ENCODE measurements at regions not wholly inside any gene's neighbourhood (a gene's known extent, or its start where the extent isn't known, plus 50 kb on each side); places are given as distances from the start of the nearest gene placed in this dataset.

DNA sequence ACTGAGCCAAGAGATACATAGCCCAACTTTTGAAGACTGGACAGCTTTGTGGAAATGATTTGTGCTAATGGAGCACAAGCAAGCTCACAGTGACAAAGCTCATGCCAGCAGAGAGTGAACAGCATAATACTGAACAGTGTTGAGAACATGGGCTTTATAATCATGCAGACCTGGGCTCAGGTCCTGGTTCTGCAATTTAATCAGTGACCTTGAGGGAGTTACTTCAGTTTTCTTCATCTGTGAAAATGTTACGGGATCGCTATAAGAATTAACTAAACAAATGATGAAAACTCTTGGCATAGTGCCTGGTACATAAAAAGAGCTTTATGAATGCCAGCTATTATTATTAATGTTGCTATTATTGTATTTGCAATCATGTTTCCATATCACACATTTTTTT lies 690.5 kb upstream of the LRRN3 start:
- 39% methylated on average over 2 of the region's 2 CpGs for WGBS
- DNase-seq (ENCODE audit: low spot score): no peak

DNA sequence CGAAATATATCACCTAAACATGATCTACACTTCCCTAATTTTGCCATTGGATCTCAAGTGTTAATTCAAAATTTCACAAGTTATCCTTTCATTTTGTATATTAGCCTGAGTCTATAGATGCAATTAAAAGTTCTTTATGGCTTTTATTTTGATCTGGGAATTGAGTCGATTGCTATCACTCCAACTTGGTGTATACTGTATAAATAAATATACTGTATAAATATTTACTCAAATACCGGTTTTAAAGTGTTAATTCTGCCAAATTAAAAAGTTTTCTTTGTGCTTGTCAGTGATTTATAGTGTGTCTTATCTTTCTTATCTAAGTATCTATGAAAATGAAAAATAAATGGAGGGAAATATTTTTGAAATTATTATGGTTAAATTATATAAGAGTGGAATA lies 683.7 kb upstream of the LRRN3 start:
- Histone ChIP-seq H3K4me3 (no peak overlapping the region), H3K36me3 (no peaks in the 10 kb centered on the region), H3K27ac (no peak overlapping the region), H3K27me3 (replicated peaks; ENCODE audit: insufficient read depth) (no peaks in the 10 kb centered on the region), H3K9me3 (no peaks in the 10 kb centered on the region), H3K4me1 (replicated peaks) (no peaks in the 10 kb centered on the region)
- 28% methylated on average over 3 of the region's 3 CpGs for WGBS
- intact Hi-C loops (cut with DNase I): no loop called here
- TF ChIP-seq POLR2AphosphoS5 (IDR thresholded peaks at IDR 0.05) (no peak), POLR2A (IDR thresholded peaks at IDR 0.05) (no peak)
- TF ChIP-seq, protein P1, sequence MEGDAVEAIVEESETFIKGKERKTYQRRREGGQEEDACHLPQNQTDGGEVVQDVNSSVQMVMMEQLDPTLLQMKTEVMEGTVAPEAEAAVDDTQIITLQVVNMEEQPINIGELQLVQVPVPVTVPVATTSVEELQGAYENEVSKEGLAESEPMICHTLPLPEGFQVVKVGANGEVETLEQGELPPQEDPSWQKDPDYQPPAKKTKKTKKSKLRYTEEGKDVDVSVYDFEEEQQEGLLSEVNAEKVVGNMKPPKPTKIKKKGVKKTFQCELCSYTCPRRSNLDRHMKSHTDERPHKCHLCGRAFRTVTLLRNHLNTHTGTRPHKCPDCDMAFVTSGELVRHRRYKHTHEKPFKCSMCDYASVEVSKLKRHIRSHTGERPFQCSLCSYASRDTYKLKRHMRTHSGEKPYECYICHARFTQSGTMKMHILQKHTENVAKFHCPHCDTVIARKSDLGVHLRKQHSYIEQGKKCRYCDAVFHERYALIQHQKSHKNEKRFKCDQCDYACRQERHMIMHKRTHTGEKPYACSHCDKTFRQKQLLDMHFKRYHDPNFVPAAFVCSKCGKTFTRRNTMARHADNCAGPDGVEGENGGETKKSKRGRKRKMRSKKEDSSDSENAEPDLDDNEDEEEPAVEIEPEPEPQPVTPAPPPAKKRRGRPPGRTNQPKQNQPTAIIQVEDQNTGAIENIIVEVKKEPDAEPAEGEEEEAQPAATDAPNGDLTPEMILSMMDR (IDR thresholded peaks at IDR 0.05): no peak
- DNase-seq (ENCODE audit: low spot score): no peak

More for the DNA sequence above, 690.5 kb upstream of the LRRN3 start:
- H3K27ac ChIP-seq: no peak overlapping the region
- no peak overlapping the region for H3K4me3 ChIP-seq
- no peaks in the 10 kb centered on the region for H3K27me3 ChIP-seq (replicated peaks; ENCODE audit: insufficient read depth)
- H3K9me3 ChIP-seq: no peaks in the 10 kb centered on the region
- intact Hi-C loops (cut with DNase I): no loop called here
- TF ChIP-seq POLR2A (IDR thresholded peaks at IDR 0.05) (no peak), POLR2AphosphoS5 (IDR thresholded peaks at IDR 0.05) (no peak)
- TF ChIP-seq, protein P1 (IDR thresholded peaks at IDR 0.05): no peak
- H3K4me1 ChIP-seq (replicated peaks): no peaks in the 10 kb centered on the region
- H3K36me3 ChIP-seq: no peaks in the 10 kb centered on the region

DNA sequence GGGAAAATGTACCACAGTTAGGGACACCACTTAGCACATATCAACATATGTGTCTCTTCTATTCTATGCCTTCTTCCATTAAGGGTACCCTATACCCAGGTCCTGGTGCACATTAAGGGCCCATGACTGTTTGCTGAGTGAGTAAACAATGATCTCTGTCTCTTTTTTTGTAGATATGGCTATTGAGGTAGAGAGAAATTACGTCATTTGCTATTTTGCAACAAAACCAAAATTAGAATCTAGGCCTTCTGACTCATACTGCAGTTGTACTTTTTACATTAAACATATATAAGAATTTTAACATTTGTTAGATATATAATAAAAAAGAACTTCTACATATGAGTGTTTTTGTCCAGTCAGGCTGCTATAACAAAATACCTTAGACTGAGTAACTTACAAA lies 683.2 kb upstream of the LRRN3 start:
- 41% methylated on average over 1 of the region's 1 CpG for WGBS
- intact Hi-C loops (cut with DNase I): no loop called here
- H3K36me3 ChIP-seq: no peaks in the 10 kb centered on the region
- no peaks in the 10 kb centered on the region for H3K9me3 ChIP-seq
- H3K27ac ChIP-seq: no peak overlapping the region
- DNase-seq (ENCODE audit: low spot score): no peak
- H3K27me3 ChIP-seq (replicated peaks; ENCODE audit: insufficient read depth): no peaks in the 10 kb centered on the region
- H3K4me1 ChIP-seq (replicated peaks): no peaks in the 10 kb centered on the region
- H3K4me3 ChIP-seq: no peak overlapping the region
- TF ChIP-seq POLR2AphosphoS5 (IDR thresholded peaks at IDR 0.05): no peak
- no peak for TF ChIP-seq POLR2A (IDR thresholded peaks at IDR 0.05)
- TF ChIP-seq, protein P1 (IDR thresholded peaks at IDR 0.05): no peak

DNA sequence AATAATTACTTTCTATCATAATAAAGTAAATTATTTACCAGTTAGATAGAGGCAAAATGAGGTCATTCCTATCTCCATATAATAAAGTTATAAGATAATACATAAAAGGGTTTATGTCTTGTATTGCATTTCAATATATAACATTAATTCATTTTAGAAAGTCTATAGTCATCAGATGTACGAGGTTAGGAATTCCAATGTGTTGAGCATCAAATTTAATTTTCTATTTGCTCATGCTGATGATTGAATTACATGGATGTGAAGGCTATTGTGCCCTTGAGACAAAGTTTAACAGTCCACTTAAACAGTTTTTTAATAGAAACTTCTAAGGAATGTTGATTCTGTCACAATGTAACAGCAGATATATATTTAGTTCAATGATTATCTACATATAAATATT lies 678.3 kb upstream of the LRRN3 start:
- TF ChIP-seq POLR2AphosphoS5 (IDR thresholded peaks at IDR 0.05) (no peak), POLR2A (IDR thresholded peaks at IDR 0.05) (no peak)
- TF ChIP-seq, protein P1 (IDR thresholded peaks at IDR 0.05): no peak
- intact Hi-C loops (cut with DNase I): no loop called here
- Histone ChIP-seq H3K4me1 (replicated peaks) (no peaks in the 10 kb centered on the region), H3K9me3 (no peaks in the 10 kb centered on the region), H3K27me3 (replicated peaks; ENCODE audit: insufficient read depth) (no peaks in the 10 kb centered on the region), H3K27ac (no peak overlapping the region), H3K36me3 (no peaks in the 10 kb centered on the region), H3K4me3 (no peak overlapping the region)
- DNase-seq (ENCODE audit: low spot score): no peak
- 83% methylated on average over 1 of the region's 1 CpG for WGBS

DNA sequence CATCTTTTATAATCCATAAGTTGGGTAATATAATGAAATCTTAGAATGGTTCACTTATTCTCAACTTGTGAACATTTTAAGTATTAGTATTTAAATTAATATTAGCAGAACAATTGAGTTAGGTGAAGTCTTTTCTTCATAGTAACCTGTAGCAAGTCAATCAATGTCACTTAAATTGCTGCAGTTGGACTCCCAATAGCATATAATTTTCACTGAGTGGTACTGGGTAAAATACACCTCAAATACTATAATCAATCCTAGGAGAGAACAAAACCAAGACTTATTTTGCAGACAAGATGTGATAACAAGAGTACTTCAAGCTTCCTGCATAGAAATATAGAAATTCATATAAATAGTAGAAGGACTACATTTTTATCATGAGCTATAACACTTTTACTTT lies 677.9 kb upstream of the LRRN3 start:
- H3K27ac ChIP-seq: no peak overlapping the region
- intact Hi-C loops (cut with DNase I): no loop called here
- H3K9me3 ChIP-seq: no peaks in the 10 kb centered on the region
- H3K4me1 ChIP-seq (replicated peaks): no peaks in the 10 kb centered on the region
- no peaks in the 10 kb centered on the region for H3K27me3 ChIP-seq (replicated peaks; ENCODE audit: insufficient read depth)
- no peak for TF ChIP-seq POLR2AphosphoS5 (IDR thresholded peaks at IDR 0.05)
- H3K36me3 ChIP-seq: no peaks in the 10 kb centered on the region
- no peak for DNase-seq (ENCODE audit: low spot score)
- no peak overlapping the region for H3K4me3 ChIP-seq
